MM.1S (cell line): ENCODE measurements at regions not wholly inside any gene's neighbourhood (a gene's known extent, or its start where the extent isn't known, plus 50 kb on each side); places are given as distances from the start of the nearest gene placed in this dataset.
"Not testable (repeated sequence)": the region's sequence is repeated elsewhere in the genome, so short reads cannot be mapped to it uniquely, and the experiment has no call there.

Experiments
- DNase-seq: peaks from one replicate; pipeline ENCODE4 v3.0.0-alpha.2; 2015
- H2AFZ ChIP-seq: fragments of 300-600 bp; sonication (generic); 2 replicates; pipeline ENCODE4 v1.6.0; 2016; ENCODE audit warnings: antibody characterized with exemption, low read length
- H3F3A ChIP-seq: fragments of 300-600 bp; sonication (generic); 2 replicates; pipeline ENCODE4 v1.6.1; 2016; ENCODE audit warnings: mild to moderate bottlenecking, antibody characterized with exemption, low read length, moderate library complexity, mixed read lengths; ENCODE audit not compliant: insufficient read depth
- H3K27ac ChIP-seq: fragments of 300-600 bp; sonication (generic); 2 replicates; pipeline ENCODE4 v1.5.1; 2016; ENCODE audit warnings: mild to moderate bottlenecking, low read length
- H3K27me3 ChIP-seq: fragments of 300-600 bp; sonication (generic); replicated peaks from 2 replicates; pipeline ENCODE4 v1.6.0; 2016; ENCODE audit warnings: low read length; ENCODE audit not compliant: insufficient read depth
- H3K36me3 ChIP-seq: fragments of 300-600 bp; sonication (generic); replicated peaks from 2 replicates; pipeline ENCODE4 v1.6.1; 2016; ENCODE audit warnings: mild to moderate bottlenecking, low read length, mixed read lengths; ENCODE audit not compliant: insufficient read depth
- H3K4me1 ChIP-seq: fragments of 300-600 bp; sonication (generic); 2 replicates; pipeline ENCODE4 v1.6.1; 2016; ENCODE audit warnings: low read length, mixed read lengths
- H3K4me2 ChIP-seq: fragments of 300-600 bp; sonication (generic); 2 replicates; pipeline ENCODE4 v1.6.0; 2016; ENCODE audit warnings: low read depth, low read length
- H3K4me3 ChIP-seq: fragments of 300-600 bp; sonication (generic); 2 replicates; pipeline ENCODE4 v1.5.1; 2016; ENCODE audit warnings: low read length, mixed read lengths
- H3K79me2 ChIP-seq: fragments of 300-600 bp; sonication (generic); 2 replicates; pipeline ENCODE4 v1.6.1; 2016; ENCODE audit warnings: mixed run types, low read length, mixed read lengths
- H3K9ac ChIP-seq: fragments of 300-600 bp; sonication (generic); 2 replicates; pipeline ENCODE4 v1.6.1; 2016; ENCODE audit warnings: low read length, mixed read lengths
- H3K9me2 ChIP-seq: fragments of 300-600 bp; sonication (generic); replicated peaks from 2 replicates; pipeline ENCODE4 v1.6.1; 2016; ENCODE audit warnings: mild to moderate bottlenecking, low read length, mixed read lengths; ENCODE audit not compliant: insufficient read depth
- H3K9me3 ChIP-seq: fragments of 300-600 bp; sonication (generic); replicated peaks from 2 replicates; pipeline ENCODE4 v1.6.1; 2016; ENCODE audit warnings: mild to moderate bottlenecking, low read length, mixed read lengths; ENCODE audit not compliant: insufficient read depth
- H4K20me1 ChIP-seq: fragments of 300-600 bp; sonication (generic); 2 replicates; pipeline ENCODE4 v1.6.1; 2016; ENCODE audit warnings: mild to moderate bottlenecking, low read length, moderate library complexity, mixed read lengths; ENCODE audit not compliant: insufficient read depth
- CTCF ChIP-seq: fragments of 300-600 bp; sonication (generic); IDR thresholded peaks from 2 replicates; pipeline ENCODE4 v1.5.1; 2016; ENCODE audit warnings: antibody characterized with exemption, low read length, mixed read lengths
- EZH2 ChIP-seq: fragments of 300-600 bp; sonication (generic); optimal IDR thresholded peaks from 2 replicates; pipeline ENCODE3; 2017; ENCODE audit warnings: low read depth, mild to moderate bottlenecking, antibody characterized with exemption, low read length, mixed read lengths
- EZH2phosphoT487 ChIP-seq: fragments of 300-600 bp; sonication (generic); IDR thresholded peaks from 2 replicates; pipeline ENCODE4 v1.6.1; 2018; ENCODE audit warnings: antibody characterized with exemption, low read length

GRCh38 chr3:110323349-110323748 is 748.3 kb upstream of the NECTIN3 start:
- TF ChIP-seq EZH2phosphoT487 (no peak), EZH2 (no peak), CTCF (no peak)
- H3K9me3 ChIP-seq = no peaks in the 10 kb centered on the region
- no peak overlapping the region for H2AFZ ChIP-seq
- no peak overlapping the region for H3K9ac ChIP-seq
- no peaks in the 10 kb centered on the region for H3K27me3 ChIP-seq
- H4K20me1 ChIP-seq = no peaks in the 10 kb centered on the region
- H3K4me3 ChIP-seq = no peak overlapping the region
- H3K4me2 ChIP-seq = no peak overlapping the region
- no peaks in the 10 kb centered on the region for H3K79me2 ChIP-seq
- no peaks in the 10 kb centered on the region for H3F3A ChIP-seq
- no peak for DNase-seq
- H3K36me3 ChIP-seq = no peaks in the 10 kb centered on the region
- no peaks in the 10 kb centered on the region for H3K4me1 ChIP-seq
- no peaks in the 10 kb centered on the region for H3K9me2 ChIP-seq
- H3K27ac ChIP-seq = no peak overlapping the region

- H3K4me1 ChIP-seq = no peaks in the 10 kb centered on the region
- no peaks in the 10 kb centered on the region for H4K20me1 ChIP-seq
- no peaks in the 10 kb centered on the region for H3K79me2 ChIP-seq
- TF ChIP-seq CTCF (no peak), EZH2phosphoT487 (no peak), EZH2 (no peak)
- H3K27ac ChIP-seq = no peak overlapping the region
- H3K4me2 ChIP-seq = no peak overlapping the region
- no peak overlapping the region for H2AFZ ChIP-seq
- no peaks in the 10 kb centered on the region for H3K9me3 ChIP-seq
- H3F3A ChIP-seq = no peaks in the 10 kb centered on the region
- H3K9me2 ChIP-seq = no peaks in the 10 kb centered on the region
- no peaks in the 10 kb centered on the region for H3K27me3 ChIP-seq
- no peak for DNase-seq
- H3K36me3 ChIP-seq = no peaks in the 10 kb centered on the region
- no peak overlapping the region for H3K4me3 ChIP-seq
- no peak overlapping the region for H3K9ac ChIP-seq
These were observed 747.4 kb upstream of the NECTIN3 start for GRCh38 chr3:110324171-110324705.

- TF ChIP-seq CTCF = no peak
- TF ChIP-seq EZH2 = no peak
- no peak for TF ChIP-seq EZH2phosphoT487
- H3K36me3 ChIP-seq = no peaks in the 10 kb centered on the region
- no peaks in the 10 kb centered on the region for H3K4me1 ChIP-seq
- no peaks in the 10 kb centered on the region for H3K9me3 ChIP-seq
- no peaks in the 10 kb centered on the region for H3K9me2 ChIP-seq
- H3K27me3 ChIP-seq = no peaks in the 10 kb centered on the region
- H3K4me3 ChIP-seq = no peak overlapping the region
- H3K27ac ChIP-seq = no peak overlapping the region
- no peaks in the 10 kb centered on the region for H3K79me2 ChIP-seq
- H3F3A ChIP-seq = no peaks in the 10 kb centered on the region
- H2AFZ ChIP-seq = no peak overlapping the region
- no peaks in the 10 kb centered on the region for H4K20me1 ChIP-seq
- no peak overlapping the region for H3K4me2 ChIP-seq
- no peak overlapping the region for H3K9ac ChIP-seq
- DNase-seq = no peak
These were observed 743.7 kb upstream of the NECTIN3 start for GRCh38 chr3:110327870-110328269.

DNA sequence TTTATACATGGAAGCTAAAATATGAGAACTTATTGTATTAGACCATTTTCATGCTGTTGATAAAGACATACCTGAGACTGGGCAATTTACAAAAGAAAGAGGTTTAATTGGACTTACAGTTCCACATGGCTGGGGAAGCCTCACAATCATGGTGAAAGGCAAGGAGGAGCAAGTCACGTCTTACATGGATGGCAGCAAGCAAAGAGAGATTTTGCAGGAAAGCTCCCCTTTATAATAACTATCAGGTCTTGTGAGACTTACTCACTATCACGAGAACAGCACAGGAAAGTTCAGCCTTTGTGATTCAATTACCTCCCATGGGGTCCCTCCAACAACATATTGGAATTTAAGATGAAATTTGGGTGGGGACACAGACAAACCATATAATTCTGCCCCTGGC is 740.1 kb upstream of the NECTIN3 start:
- H3F3A ChIP-seq, H4K20me1 ChIP-seq, H3K4me2 ChIP-seq: not testable (repeated sequence)

More for the DNA sequence above, 740.1 kb upstream of the NECTIN3 start:
- not testable (repeated sequence) for H3K27me3 ChIP-seq, H3K9ac ChIP-seq, H3K27ac ChIP-seq, H3K9me3 ChIP-seq, H3K9me2 ChIP-seq, H3K79me2 ChIP-seq, DNase-seq, H3K4me3 ChIP-seq, H3K4me1 ChIP-seq, H2AFZ ChIP-seq, H3K36me3 ChIP-seq
